Fibroblast of pulmonary artery (primary cell): ENCODE measurements at regions not wholly inside any gene's neighbourhood (a gene's known extent, or its start where the extent isn't known, plus 50 kb on each side); places are given as distances from the start of the nearest gene placed in this dataset.

ENCODE experiments used
- DNase-seq: peaks from one replicate; pipeline ENCODE4 v3.0.0-alpha.2; 2010; ENCODE audit warnings: low read depth
- H3K4me3 ChIP-seq: replicated peaks from 2 replicates; pipeline ENCODE4 v1.5.1; 2011; ENCODE audit warnings: low read depth, mild to moderate bottlenecking, control low read depth, low read length, moderate library complexity
- TF ChIP-seq, protein P1 (sequence below): IDR thresholded peaks from 2 replicates; pipeline ENCODE4 v1.5.1; 2011; ENCODE audit warnings: mild to moderate bottlenecking, control low read depth, low read length, inconsistent platforms; ENCODE audit errors: missing control alignments

DNA sequence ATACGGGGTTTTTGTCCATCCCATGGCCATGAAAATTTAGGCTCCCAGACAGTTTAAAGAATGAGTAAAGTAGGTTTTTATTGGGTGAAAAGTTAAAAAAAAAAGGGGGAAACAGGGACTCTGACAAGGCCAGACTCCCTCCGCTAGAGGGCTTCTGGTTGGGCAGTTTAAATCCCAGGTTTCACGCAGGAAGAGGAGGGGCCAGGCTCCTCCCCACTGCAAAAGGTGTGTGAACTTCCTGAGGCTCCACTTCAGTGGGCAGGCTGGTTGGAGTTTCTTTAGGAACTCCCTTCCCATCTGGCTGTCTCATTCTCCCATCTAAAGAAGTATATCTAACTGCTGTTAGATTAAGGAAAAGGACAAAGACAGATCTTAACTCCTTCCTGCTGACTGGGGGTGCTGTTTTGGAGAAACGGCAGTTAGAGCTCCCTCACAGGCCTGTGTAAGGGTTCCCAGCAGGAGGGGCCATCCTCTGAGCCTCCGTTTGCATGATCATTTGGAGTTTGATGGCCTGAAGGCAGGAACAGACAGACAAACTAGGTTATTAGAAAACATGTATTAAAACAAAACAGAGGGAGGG is 1160.7 kb downstream of the CNTNAP5 start:
- TF ChIP-seq, protein P1, sequence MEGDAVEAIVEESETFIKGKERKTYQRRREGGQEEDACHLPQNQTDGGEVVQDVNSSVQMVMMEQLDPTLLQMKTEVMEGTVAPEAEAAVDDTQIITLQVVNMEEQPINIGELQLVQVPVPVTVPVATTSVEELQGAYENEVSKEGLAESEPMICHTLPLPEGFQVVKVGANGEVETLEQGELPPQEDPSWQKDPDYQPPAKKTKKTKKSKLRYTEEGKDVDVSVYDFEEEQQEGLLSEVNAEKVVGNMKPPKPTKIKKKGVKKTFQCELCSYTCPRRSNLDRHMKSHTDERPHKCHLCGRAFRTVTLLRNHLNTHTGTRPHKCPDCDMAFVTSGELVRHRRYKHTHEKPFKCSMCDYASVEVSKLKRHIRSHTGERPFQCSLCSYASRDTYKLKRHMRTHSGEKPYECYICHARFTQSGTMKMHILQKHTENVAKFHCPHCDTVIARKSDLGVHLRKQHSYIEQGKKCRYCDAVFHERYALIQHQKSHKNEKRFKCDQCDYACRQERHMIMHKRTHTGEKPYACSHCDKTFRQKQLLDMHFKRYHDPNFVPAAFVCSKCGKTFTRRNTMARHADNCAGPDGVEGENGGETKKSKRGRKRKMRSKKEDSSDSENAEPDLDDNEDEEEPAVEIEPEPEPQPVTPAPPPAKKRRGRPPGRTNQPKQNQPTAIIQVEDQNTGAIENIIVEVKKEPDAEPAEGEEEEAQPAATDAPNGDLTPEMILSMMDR: no peak
- no peak for DNase-seq
- no peak overlapping the region for H3K4me3 ChIP-seq

DNA sequence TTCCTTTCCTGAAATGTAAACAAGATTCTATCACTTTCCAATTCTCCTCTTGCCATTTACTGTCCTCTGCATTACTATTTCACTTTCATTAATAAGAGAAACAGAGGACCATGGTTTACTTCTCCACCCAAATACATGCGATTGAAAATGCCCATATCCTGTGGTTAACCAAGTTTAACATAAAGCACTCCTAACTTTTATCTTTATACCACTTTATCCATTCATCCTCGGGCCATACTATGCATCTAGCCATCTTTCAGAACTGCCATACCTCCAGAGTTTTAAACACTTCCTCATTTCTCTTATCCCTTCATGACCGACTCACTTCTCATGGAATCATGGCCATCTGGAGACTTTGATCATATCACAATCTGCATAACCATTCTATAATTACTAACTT is 1182.3 kb downstream of the CNTNAP5 start:
- H3K4me3 ChIP-seq: no peak overlapping the region
- TF ChIP-seq, protein P1: no peak
- no peak for DNase-seq

DNA sequence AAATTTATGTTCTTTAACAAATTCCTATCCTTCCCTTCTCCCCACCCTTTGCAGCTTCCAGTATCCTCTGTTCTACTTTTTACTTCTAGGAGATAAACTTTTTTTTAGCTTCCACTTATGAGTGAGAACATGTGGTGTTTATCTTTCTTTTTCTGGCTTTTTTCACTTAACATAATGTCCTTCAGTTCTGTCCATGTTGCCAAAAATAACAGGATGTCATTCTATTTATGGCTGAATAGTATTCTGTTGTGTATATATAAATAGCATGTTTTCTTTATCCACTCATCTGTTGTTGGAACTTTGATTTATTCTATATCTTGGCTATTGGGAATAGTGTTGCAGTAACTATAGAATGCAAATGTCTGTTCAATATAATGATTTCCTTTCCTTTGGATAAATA is 1191.2 kb downstream of the CNTNAP5 start:
- DNase-seq: no peak
- TF ChIP-seq, protein P1: no peak
- H3K4me3 ChIP-seq: no peak overlapping the region

DNA sequence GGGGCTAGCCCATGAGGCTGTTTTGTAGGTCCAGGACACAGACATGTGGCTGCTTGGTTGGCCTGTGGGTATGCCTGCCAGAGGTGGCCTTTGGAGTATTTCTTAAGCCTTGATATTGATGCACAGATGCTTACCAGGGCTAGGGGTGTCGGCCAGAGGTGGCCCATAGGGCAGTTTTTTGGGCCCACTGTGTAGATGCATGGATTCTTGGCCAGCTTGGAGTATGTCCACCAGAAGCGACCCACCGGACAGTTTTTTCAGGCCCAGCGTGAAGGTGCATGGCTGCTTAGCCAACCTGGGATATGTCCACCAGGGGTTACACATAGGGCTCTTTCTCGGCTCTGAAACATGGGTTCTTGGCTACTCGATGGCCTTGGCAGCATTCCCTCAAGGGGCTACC is 1199.1 kb downstream of the CNTNAP5 start:
- no peak overlapping the region for H3K4me3 ChIP-seq
- TF ChIP-seq, protein P1: no peak
- no peak for DNase-seq

DNA sequence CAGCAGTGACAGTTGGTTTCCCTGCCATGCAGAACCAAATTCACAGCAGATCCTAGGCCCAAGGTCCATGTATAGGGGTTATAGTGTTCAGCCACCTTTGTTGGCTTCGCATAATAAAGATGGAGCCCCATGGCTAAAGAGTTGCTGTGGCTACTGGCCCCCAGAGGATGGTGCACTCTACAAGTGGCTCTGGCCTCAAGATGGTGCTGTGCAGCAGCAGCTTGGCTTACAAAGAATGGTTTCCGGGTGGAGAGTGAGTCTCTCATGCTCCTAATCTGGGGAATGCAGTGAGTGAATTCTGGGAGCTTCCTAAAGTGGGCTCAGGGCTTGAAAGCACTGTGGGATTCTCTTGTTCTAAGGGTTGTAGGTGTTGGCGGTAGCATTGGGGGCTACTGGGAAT is 1199.7 kb downstream of the CNTNAP5 start:
- TF ChIP-seq, protein P1: no peak
- H3K4me3 ChIP-seq: no peak overlapping the region
- no peak for DNase-seq

DNA sequence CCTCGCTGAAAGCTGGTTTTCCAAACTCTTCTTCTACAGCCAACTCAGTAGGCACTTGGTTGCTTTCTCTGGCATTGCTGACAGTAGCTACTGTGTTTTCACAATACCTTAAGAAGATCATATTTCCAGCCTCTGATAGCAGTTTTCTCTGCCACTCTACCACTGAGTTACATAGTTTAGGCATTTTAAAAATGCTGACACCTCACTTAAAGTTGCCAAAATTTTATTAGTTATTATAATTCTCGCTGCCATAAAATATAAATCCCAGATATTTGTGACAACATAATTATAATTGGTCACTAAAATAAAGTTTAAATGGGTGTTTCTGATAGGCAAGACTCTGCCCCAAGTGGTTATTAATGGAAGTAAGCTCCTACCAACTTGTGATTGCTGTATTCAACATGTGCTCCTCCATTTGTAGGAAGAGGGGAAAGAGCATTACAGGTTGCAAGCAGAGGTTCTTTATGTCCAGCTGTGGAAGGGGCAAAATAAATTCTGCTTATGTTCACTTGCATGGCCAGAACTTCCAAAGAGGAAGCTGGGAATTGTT is 1202.8 kb downstream of the CNTNAP5 start:
- peak; percentile 0 for DNase-seq
- TF ChIP-seq, protein P1: no peak

DNA sequence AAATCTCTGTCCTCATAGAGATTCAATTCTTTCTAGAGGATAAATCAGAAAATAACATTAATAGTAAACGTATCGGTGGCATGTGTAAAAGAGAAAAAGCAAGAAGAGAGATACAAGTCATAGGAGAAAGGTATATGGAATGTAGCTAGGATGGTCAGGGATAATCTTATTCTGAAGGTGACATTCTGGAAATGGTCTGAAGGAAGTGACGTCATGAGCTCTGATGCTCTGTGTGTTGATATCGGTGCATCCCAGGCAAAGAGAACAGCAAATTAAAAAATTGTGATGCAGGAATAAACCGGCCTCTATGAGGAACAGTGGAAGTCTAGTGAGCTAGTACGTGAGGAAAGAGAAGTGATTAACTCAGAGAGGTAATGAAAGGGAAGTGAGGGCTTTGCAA is 1215.8 kb downstream of the CNTNAP5 start:
- TF ChIP-seq, protein P1: no peak
- H3K4me3 ChIP-seq: no peak overlapping the region
- DNase-seq: no peak

More for the DNA sequence above, 1202.8 kb downstream of the CNTNAP5 start:
- no peak overlapping the region for H3K4me3 ChIP-seq
